ENCODE measurements at regions not wholly inside any gene's neighbourhood (a gene's known extent, or its start where the extent isn't known, plus 50 kb on each side); places are given as distances from the start of the nearest gene placed in this dataset.
"Not testable (repeated sequence)": the region's sequence is repeated elsewhere in the genome, so short reads cannot be mapped to it uniquely, and the experiment has no call there.

GRCh38 chr14:84988357-84988756 lies 541.6 kb upstream of the FLRT2 start:
- FAIRE-seq (no peak), DNase-seq (ENCODE audit: insufficient read length) (no peak)
- TF ChIP-seq POLR2A (IDR thresholded peaks at IDR 0.05; ENCODE audit: low read depth, low read length): no peak
- TF ChIP-seq POLR2AphosphoS5 (IDR thresholded peaks at IDR 0.05; ENCODE audit: low read depth, low read length): no peak
- no peak for TF ChIP-seq TAF1 (IDR thresholded peaks at IDR 0.05; ENCODE audit: borderline replicate concordance, low read depth, low read length)

GRCh38 chr14:84991021-84991420 lies 538.9 kb upstream of the FLRT2 start:
- no peak for TF ChIP-seq POLR2A (IDR thresholded peaks at IDR 0.05; ENCODE audit: low read depth, low read length)
- TF ChIP-seq POLR2AphosphoS5 (IDR thresholded peaks at IDR 0.05; ENCODE audit: low read depth, low read length): no peak
- DNase-seq (ENCODE audit: insufficient read length) (no peak), FAIRE-seq (no peak)

- DNase-seq (ENCODE audit: insufficient read length) (no peak), FAIRE-seq (no peak)
- no peak for TF ChIP-seq TAF1 (IDR thresholded peaks at IDR 0.05; ENCODE audit: borderline replicate concordance, low read depth, low read length)
- TF ChIP-seq POLR2A (IDR thresholded peaks at IDR 0.05; ENCODE audit: low read depth, low read length): no peak
- no peak for TF ChIP-seq POLR2AphosphoS5 (IDR thresholded peaks at IDR 0.05; ENCODE audit: low read depth, low read length)
Measured at GRCh38 chr14:84998216-84998615, 531.7 kb upstream of the FLRT2 start.

GRCh38 chr14:85002846-85003245 lies 527.1 kb upstream of the FLRT2 start:
- TF ChIP-seq POLR2A (IDR thresholded peaks at IDR 0.05; ENCODE audit: low read depth, low read length): no peak
- no peak for TF ChIP-seq TAF1 (IDR thresholded peaks at IDR 0.05; ENCODE audit: borderline replicate concordance, low read depth, low read length)
- no peak for TF ChIP-seq POLR2AphosphoS5 (IDR thresholded peaks at IDR 0.05; ENCODE audit: low read depth, low read length)
- FAIRE-seq: no peak
- no peak for DNase-seq (ENCODE audit: insufficient read length)

- FAIRE-seq: no peak
- TF ChIP-seq POLR2A (IDR thresholded peaks at IDR 0.05; ENCODE audit: low read depth, low read length) (no peak), POLR2AphosphoS5 (IDR thresholded peaks at IDR 0.05; ENCODE audit: low read depth, low read length) (no peak), TAF1 (IDR thresholded peaks at IDR 0.05; ENCODE audit: borderline replicate concordance, low read depth, low read length) (no peak)
Measured at GRCh38 chr14:85003805-85004204, 526.1 kb upstream of the FLRT2 start.

GRCh38 chr14:85009506-85009905 lies 520.4 kb upstream of the FLRT2 start:
- TF ChIP-seq POLR2AphosphoS5 (IDR thresholded peaks at IDR 0.05; ENCODE audit: low read depth, low read length) (no peak), POLR2A (IDR thresholded peaks at IDR 0.05; ENCODE audit: low read depth, low read length) (no peak)
- DNase-seq (ENCODE audit: insufficient read length) (no peak), FAIRE-seq (no peak)

More at GRCh38 chr14:85003805-85004204, 526.1 kb upstream of the FLRT2 start:
- DNase-seq (ENCODE audit: insufficient read length): no peak

GRCh38 chr14:85010186-85010585 lies 519.8 kb upstream of the FLRT2 start:
- no peak for TF ChIP-seq POLR2AphosphoS5 (IDR thresholded peaks at IDR 0.05; ENCODE audit: low read depth, low read length)
- TF ChIP-seq TAF1 (IDR thresholded peaks at IDR 0.05; ENCODE audit: borderline replicate concordance, low read depth, low read length): no peak
- no peak for TF ChIP-seq POLR2A (IDR thresholded peaks at IDR 0.05; ENCODE audit: low read depth, low read length)
- DNase-seq (ENCODE audit: insufficient read length) (no peak), FAIRE-seq (no peak)

GRCh38 chr14:85016496-85016895 lies 513.4 kb upstream of the FLRT2 start:
- FAIRE-seq: no peak
- no peak for DNase-seq (ENCODE audit: insufficient read length)
- no peak for TF ChIP-seq POLR2A (IDR thresholded peaks at IDR 0.05; ENCODE audit: low read depth, low read length)
- no peak for TF ChIP-seq POLR2AphosphoS5 (IDR thresholded peaks at IDR 0.05; ENCODE audit: low read depth, low read length)
- TF ChIP-seq TAF1 (IDR thresholded peaks at IDR 0.05; ENCODE audit: borderline replicate concordance, low read depth, low read length): no peak

GRCh38 chr14:85023866-85024265 lies 506.1 kb upstream of the FLRT2 start:
- not testable (repeated sequence) for DNase-seq (ENCODE audit: insufficient read length); FAIRE-seq

GRCh38 chr14:85024931-85025330 lies 505.0 kb upstream of the FLRT2 start:
- DNase-seq (ENCODE audit: insufficient read length): no peak
- FAIRE-seq: no peak
- TF ChIP-seq POLR2A (IDR thresholded peaks at IDR 0.05; ENCODE audit: low read depth, low read length) (no peak), POLR2AphosphoS5 (IDR thresholded peaks at IDR 0.05; ENCODE audit: low read depth, low read length) (no peak), TAF1 (IDR thresholded peaks at IDR 0.05; ENCODE audit: borderline replicate concordance, low read depth, low read length) (no peak)

- no peak for DNase-seq (ENCODE audit: insufficient read length)
- no peak for FAIRE-seq
- TF ChIP-seq POLR2A (IDR thresholded peaks at IDR 0.05; ENCODE audit: low read depth, low read length) (no peak), POLR2AphosphoS5 (IDR thresholded peaks at IDR 0.05; ENCODE audit: low read depth, low read length) (no peak), TAF1 (IDR thresholded peaks at IDR 0.05; ENCODE audit: borderline replicate concordance, low read depth, low read length) (no peak)
Measured at GRCh38 chr14:85027681-85028370, 502.1 kb upstream of the FLRT2 start.

- DNase-seq (ENCODE audit: insufficient read length): no peak
- TF ChIP-seq POLR2AphosphoS5 (IDR thresholded peaks at IDR 0.05; ENCODE audit: low read depth, low read length): no peak
- FAIRE-seq: no peak
Measured at GRCh38 chr14:85037411-85037810, 492.5 kb upstream of the FLRT2 start.
